ENCODE measurements at regions not wholly inside any gene's neighbourhood (a gene's known extent, or its start where the extent isn't known, plus 50 kb on each side); places are given as distances from the start of the nearest gene placed in this dataset.

- TF ChIP-seq, protein P1, sequence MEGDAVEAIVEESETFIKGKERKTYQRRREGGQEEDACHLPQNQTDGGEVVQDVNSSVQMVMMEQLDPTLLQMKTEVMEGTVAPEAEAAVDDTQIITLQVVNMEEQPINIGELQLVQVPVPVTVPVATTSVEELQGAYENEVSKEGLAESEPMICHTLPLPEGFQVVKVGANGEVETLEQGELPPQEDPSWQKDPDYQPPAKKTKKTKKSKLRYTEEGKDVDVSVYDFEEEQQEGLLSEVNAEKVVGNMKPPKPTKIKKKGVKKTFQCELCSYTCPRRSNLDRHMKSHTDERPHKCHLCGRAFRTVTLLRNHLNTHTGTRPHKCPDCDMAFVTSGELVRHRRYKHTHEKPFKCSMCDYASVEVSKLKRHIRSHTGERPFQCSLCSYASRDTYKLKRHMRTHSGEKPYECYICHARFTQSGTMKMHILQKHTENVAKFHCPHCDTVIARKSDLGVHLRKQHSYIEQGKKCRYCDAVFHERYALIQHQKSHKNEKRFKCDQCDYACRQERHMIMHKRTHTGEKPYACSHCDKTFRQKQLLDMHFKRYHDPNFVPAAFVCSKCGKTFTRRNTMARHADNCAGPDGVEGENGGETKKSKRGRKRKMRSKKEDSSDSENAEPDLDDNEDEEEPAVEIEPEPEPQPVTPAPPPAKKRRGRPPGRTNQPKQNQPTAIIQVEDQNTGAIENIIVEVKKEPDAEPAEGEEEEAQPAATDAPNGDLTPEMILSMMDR (conservative IDR thresholded peaks at IDR 0.05; ENCODE audit: low read depth, low read length), result no peak
- TF ChIP-seq EZH2 (IDR thresholded peaks at IDR 0.05; ENCODE audit: low read length, unreplicated experiment) (no peak), EZH2phosphoT487 (IDR thresholded peaks at IDR 0.05; ENCODE audit: borderline replicate concordance, low read length) (no peak)
These were observed 180.7 kb upstream of the SYNPR start for GRCh38 chr3:63097396-63097795.

Data from PC-3 (cell line).